HEK293T (cell line): ENCODE measurements at regions not wholly inside any gene's neighbourhood (a gene's known extent, or its start where the extent isn't known, plus 50 kb on each side); places are given as distances from the start of the nearest gene placed in this dataset.

Experiments used
- ARNT ChIP-seq: fragments of 450-650 bp; IDR thresholded peaks from 2 replicates; pipeline ENCODE4 v1.6.1; 2017; ENCODE audit warnings: mild to moderate bottlenecking
- BHLHE40 ChIP-seq: fragments of 450-650 bp; IDR thresholded peaks from 2 replicates; pipeline ENCODE4 v1.6.1; 2016; ENCODE audit warnings: mild to moderate bottlenecking, moderate library complexity, borderline replicate concordance
- ELF4 ChIP-seq: fragments of 450-650 bp; IDR thresholded peaks from 2 replicates; pipeline ENCODE4 v1.6.1; 2017; ENCODE audit warnings: antibody characterized with exemption
- FOXA1 ChIP-seq: fragments of 450-650 bp; IDR thresholded peaks from 2 replicates; pipeline ENCODE4 v1.6.1; 2016; ENCODE audit warnings: mild to moderate bottlenecking
- FOXK2 ChIP-seq: fragments of 450-650 bp; IDR thresholded peaks from 2 replicates; pipeline ENCODE4 v1.6.1; 2016; ENCODE audit warnings: mild to moderate bottlenecking
- FOXM1 ChIP-seq: fragments of 450-650 bp; IDR thresholded peaks from 2 replicates; pipeline ENCODE4 v1.6.1; 2017; ENCODE audit warnings: mild to moderate bottlenecking, borderline replicate concordance
- HDGF ChIP-seq: fragments of 450-650 bp; IDR thresholded peaks from 2 replicates; pipeline ENCODE4 v1.6.1; 2017; ENCODE audit warnings: antibody characterized with exemption, borderline replicate concordance
- LEF1 ChIP-seq: fragments of 450-650 bp; IDR thresholded peaks from 2 replicates; pipeline ENCODE4 v1.6.1; 2017; ENCODE audit warnings: mild to moderate bottlenecking, borderline replicate concordance
- NFRKB ChIP-seq: fragments of 450-650 bp; IDR thresholded peaks from 2 replicates; pipeline ENCODE4 v1.6.1; 2016; ENCODE audit warnings: mild to moderate bottlenecking, moderate library complexity
- SP1 ChIP-seq: fragments of 450-650 bp; IDR thresholded peaks from 2 replicates; pipeline ENCODE4 v1.6.1; 2017
- SUZ12 ChIP-seq: fragments of 450-650 bp; IDR thresholded peaks from 2 replicates; pipeline ENCODE4 v1.6.1; 2016; ENCODE audit warnings: mild to moderate bottlenecking
- TARDBP ChIP-seq: fragments of 450-650 bp; IDR thresholded peaks from 2 replicates; pipeline ENCODE4 v1.6.1; 2016
- ZNF384 ChIP-seq: fragments of 450-650 bp; IDR thresholded peaks from 2 replicates; pipeline ENCODE4 v1.6.1; 2016

- TF ChIP-seq SP1 (no peak), HDGF (no peak), TARDBP (no peak), ARNT (no peak), FOXM1 (no peak), BHLHE40 (no peak), SUZ12 (no peak), FOXA1 (no peak), LEF1 (no peak), ELF4 (no peak), NFRKB (no peak), ZNF384 (no peak), FOXK2 (no peak)
Observed at GRCh38 chr14:40841886-40842285, 764.8 kb upstream of the LRFN5 start.
